GM06990 (cell line): ENCODE measurements at regions not wholly inside any gene's neighbourhood (a gene's known extent, or its start where the extent isn't known, plus 50 kb on each side); places are given as distances from the start of the nearest gene placed in this dataset.

Experiments used
- DNase-seq: peaks from one replicate; pipeline ENCODE4 v3.0.0-alpha.2; 2011; ENCODE audit not compliant: insufficient read length; ENCODE audit errors: extremely low read depth
- H3K27me3 ChIP-seq: replicated peaks from 2 replicates; pipeline ENCODE4 v1.6.0; 2011; ENCODE audit warnings: low read length; ENCODE audit not compliant: control insufficient read depth, insufficient read depth
- H3K36me3 ChIP-seq: 2 replicates; pipeline ENCODE4 v1.5.1; 2011; ENCODE audit warnings: low read length; ENCODE audit not compliant: control insufficient read depth, insufficient read depth
- H3K4me3 ChIP-seq: replicated peaks from 2 replicates; pipeline ENCODE4 v1.5.1; 2011; ENCODE audit warnings: low read depth, mild to moderate bottlenecking, control low read depth, low read length
- TF ChIP-seq, protein P1 (sequence below): IDR thresholded peaks from 2 replicates; pipeline ENCODE4 v1.5.1; 2011; ENCODE audit warnings: low read length, control low read depth, mild to moderate bottlenecking, inconsistent platforms; ENCODE audit not compliant: insufficient read depth, poor library complexity, severe bottlenecking

DNA sequence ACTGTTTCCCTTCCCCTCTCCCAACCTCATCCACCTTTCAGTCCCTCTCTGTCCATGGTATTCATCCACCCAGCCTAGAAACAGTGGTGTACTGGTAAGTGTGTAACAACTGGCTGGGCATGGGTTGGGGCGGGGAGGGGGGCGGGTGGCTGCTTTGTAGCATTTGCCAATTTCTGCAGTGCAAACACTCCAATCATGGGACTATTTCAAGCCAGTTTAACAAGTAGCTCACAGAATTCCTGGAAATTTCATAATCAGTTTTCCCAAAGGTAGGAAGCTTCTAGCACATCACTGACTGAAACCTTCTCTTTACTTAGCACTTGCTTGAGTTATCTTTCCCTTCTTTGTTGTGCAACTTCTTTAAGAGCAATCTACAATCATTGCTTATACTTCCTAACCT is 100.8 kb upstream of the WASF3 start:
- H3K36me3 ChIP-seq: no peaks in the 10 kb centered on the region
- TF ChIP-seq, protein P1, sequence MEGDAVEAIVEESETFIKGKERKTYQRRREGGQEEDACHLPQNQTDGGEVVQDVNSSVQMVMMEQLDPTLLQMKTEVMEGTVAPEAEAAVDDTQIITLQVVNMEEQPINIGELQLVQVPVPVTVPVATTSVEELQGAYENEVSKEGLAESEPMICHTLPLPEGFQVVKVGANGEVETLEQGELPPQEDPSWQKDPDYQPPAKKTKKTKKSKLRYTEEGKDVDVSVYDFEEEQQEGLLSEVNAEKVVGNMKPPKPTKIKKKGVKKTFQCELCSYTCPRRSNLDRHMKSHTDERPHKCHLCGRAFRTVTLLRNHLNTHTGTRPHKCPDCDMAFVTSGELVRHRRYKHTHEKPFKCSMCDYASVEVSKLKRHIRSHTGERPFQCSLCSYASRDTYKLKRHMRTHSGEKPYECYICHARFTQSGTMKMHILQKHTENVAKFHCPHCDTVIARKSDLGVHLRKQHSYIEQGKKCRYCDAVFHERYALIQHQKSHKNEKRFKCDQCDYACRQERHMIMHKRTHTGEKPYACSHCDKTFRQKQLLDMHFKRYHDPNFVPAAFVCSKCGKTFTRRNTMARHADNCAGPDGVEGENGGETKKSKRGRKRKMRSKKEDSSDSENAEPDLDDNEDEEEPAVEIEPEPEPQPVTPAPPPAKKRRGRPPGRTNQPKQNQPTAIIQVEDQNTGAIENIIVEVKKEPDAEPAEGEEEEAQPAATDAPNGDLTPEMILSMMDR: no peak
- no peak overlapping the region for H3K4me3 ChIP-seq
- DNase-seq: no peak
- no peaks in the 10 kb centered on the region for H3K27me3 ChIP-seq

DNA sequence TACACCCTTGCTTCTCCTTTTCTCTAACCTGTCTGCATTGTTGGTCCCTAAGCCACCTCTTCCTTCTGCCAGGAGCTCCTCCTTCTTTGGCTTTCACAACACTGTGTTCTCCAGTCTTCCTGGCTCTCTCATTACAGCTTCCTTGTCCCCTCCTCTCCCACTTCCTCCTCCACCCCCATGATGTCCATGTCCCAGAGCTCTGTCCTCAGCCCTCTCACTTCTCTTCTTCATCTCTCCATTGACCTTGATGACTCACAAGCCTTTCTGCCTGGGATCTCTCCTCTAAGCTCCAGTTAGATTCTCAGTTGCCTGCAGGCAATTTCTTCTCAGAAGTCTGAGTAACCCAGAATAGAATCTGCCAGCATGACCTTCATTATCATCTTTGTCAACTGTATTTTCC is 100.3 kb upstream of the WASF3 start:
- H3K36me3 ChIP-seq: no peaks in the 10 kb centered on the region
- H3K27me3 ChIP-seq: no peaks in the 10 kb centered on the region
- H3K4me3 ChIP-seq: no peak overlapping the region
- TF ChIP-seq, protein P1: no peak
- no peak for DNase-seq

DNA sequence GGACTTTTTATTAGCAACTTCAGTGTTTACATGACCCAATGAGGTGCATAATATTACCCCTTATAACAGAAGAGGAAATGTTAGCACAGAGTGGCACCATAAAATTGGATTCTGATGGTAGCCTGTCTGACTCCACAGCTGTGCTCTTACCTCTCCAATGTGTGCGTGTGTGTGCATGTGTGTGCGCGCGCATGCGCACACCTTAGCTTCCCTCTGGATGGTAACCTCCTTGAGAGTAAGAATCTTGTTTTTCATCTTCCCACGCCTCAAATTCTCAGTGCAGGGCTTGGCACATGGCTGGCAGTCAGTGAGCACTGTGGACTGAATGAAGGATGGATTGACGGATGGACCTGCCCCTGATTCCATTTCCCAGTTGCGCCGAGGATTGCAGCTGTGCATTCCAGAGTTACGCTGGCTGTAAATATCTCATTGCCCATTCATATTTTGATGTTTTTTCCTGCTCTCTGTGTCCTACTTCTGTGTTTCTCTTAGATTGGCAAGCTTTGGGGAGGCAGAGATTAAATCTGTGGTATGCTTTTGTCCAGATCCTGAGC is 99.2 kb upstream of the WASF3 start:
- no peaks in the 10 kb centered on the region for H3K36me3 ChIP-seq
- DNase-seq: no peak
- H3K4me3 ChIP-seq: no peak overlapping the region
- TF ChIP-seq, protein P1: no peak
- H3K27me3 ChIP-seq: no peaks in the 10 kb centered on the region

DNA sequence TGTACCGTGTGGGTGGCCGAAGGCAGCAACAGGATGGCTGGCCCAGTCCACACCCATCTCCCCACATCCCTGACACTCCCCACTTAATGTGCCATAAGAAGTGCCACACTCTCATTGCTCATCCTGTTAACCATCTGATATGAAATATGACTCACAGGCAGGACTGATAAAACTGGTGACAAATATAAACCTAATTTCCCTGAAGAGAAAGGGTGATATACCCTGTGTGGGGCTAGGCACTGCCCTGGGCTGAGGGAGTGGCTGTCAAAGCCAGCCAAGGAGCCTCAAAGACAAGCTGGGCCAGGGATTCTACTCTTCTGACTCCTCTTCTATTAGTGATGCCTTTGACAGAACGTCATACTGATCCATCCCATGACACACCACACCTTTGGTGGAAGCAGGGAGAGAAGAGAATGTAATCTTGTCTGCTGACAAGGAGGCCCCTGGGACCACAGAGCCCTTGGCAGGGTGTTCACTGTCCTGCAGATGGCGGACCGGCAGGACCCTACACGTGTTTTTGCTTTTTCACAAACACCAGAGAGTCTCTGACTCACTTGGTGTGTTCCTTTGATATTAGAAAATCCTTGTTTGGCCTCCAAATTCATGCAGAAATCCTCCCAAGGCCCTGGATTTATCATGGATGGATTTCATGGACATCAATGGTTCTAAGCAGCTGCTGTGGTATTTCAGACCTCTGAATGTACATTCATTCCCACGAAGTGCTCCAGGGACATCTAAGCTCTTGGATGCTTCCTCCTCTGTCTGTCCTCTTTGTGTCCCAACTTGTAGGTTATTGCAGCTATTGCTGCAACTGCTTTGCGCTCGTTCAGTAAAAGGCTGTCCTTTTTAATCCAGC is 98.0 kb upstream of the WASF3 start:
- TF ChIP-seq, protein P1: no peak
- no peak for DNase-seq
- Histone ChIP-seq H3K27me3 (no peaks in the 10 kb centered on the region), H3K36me3 (no peaks in the 10 kb centered on the region), H3K4me3 (no peak overlapping the region)

DNA sequence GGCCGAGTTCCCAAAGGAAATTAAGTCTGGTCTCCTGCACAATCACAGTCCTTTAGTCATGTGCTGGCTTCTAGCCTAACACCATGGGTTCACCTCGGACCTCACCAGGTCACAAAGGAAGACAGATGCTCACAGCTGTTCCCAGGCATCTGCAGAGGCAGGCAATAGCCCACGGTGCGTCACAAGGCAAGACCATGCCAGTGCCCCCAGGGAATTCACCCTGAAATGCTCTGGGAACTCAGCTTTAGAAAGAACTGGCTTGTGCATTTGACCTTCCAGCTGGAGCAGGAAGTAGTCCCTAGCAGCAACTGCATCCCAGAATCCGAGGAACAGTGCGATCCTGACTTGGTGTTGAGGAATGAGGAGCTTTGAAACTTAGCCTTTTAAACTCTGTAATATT is 96.8 kb upstream of the WASF3 start:
- H3K36me3 ChIP-seq: no peaks in the 10 kb centered on the region
- TF ChIP-seq, protein P1: no peak
- no peak overlapping the region for H3K4me3 ChIP-seq
- no peak for DNase-seq
- H3K27me3 ChIP-seq: no peaks in the 10 kb centered on the region
